ENCODE measurements at regions not wholly inside any gene's neighbourhood (a gene's known extent, or its start where the extent isn't known, plus 50 kb on each side); places are given as distances from the start of the nearest gene placed in this dataset.

- no peaks in the 10 kb centered on the region for H3K36me3 ChIP-seq (ENCODE audit: insufficient read depth)
- H3K4me2 ChIP-seq = no peak overlapping the region
- no peaks in the 10 kb centered on the region for H3K79me2 ChIP-seq (ENCODE audit: insufficient read depth, low read depth)
- H3K27ac ChIP-seq = no peak overlapping the region
- H3K9ac ChIP-seq = no peak overlapping the region
- no peaks in the 10 kb centered on the region for H3K4me1 ChIP-seq (ENCODE audit: low read depth, poor library complexity, severe bottlenecking)
- no peaks in the 10 kb centered on the region for H3K27me3 ChIP-seq (ENCODE audit: insufficient read depth, low read depth)
- TF ChIP-seq CTCF (conservative IDR thresholded peaks at IDR 0.05; ENCODE audit: low read depth, low read length) = no peak
- no peak overlapping the region for H3K4me3 ChIP-seq (IDR thresholded peaks at IDR 0.05; ENCODE audit: insufficient read depth, low read depth, low read length)
- H4K20me1 ChIP-seq (ENCODE audit: insufficient read depth) = no peaks in the 10 kb centered on the region
- no peak overlapping the region for H2AFZ ChIP-seq (ENCODE audit: low read depth)
These were observed 87.3 kb downstream of the TMEM100 start for GRCh38 chr17:55635253-55635914.

DNA sequence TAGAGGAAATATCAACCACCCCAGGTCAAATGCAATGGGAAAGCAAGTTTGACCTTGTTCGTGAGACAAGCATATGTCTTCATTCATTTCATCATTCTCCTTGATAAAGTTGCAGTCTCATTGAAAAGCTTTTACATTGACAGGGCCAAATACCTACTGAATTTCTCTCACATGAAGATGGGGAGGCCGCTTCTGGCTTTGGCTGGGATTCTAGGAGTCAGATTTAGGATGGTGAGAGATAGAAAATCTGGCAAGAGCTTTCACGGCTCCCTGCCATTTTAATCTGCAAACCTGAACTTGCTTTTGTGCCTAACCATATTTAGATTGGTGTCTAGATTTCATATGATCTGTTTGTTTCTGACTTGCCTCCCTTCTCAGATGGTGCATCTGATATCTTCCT lies 88.0 kb downstream of the TMEM100 start:
- Histone ChIP-seq H3K9ac (no peak overlapping the region), H3K79me2 (ENCODE audit: insufficient read depth, low read depth) (no peaks in the 10 kb centered on the region), H3K4me3 (IDR thresholded peaks at IDR 0.05; ENCODE audit: insufficient read depth, low read depth, low read length) (no peak overlapping the region), H3K27ac (no peak overlapping the region), H2AFZ (ENCODE audit: low read depth) (no peak overlapping the region), H3K27me3 (ENCODE audit: insufficient read depth, low read depth) (no peaks in the 10 kb centered on the region), H4K20me1 (ENCODE audit: insufficient read depth) (no peaks in the 10 kb centered on the region), H3K36me3 (ENCODE audit: insufficient read depth) (no peaks in the 10 kb centered on the region), H3K4me1 (ENCODE audit: low read depth, poor library complexity, severe bottlenecking) (no peaks in the 10 kb centered on the region), H3K4me2 (no peak overlapping the region)
- TF ChIP-seq CTCF (conservative IDR thresholded peaks at IDR 0.05; ENCODE audit: low read depth, low read length) = no peak

DNA sequence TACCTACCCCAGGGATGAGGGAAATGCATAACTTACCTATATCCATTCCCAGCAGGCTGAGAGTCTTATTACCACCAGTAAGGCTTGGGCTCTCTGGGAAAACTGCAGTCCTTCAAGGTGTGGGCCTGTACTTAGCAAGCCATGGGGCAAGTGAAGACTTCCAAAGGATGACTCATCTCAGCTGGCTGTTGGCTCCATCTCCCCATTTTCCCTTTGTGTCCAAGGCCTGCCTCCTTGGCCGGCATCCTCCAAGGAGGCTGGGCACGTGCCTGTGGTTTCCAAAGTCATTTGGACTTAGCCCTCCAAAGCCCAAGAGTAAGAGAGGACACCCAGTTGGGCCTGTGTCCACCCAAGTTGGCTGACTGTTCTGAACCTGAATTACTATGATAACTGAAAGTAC lies 89.8 kb downstream of the TMEM100 start:
- Histone ChIP-seq H3K4me3 (IDR thresholded peaks at IDR 0.05; ENCODE audit: insufficient read depth, low read depth, low read length) (no peak overlapping the region), H4K20me1 (ENCODE audit: insufficient read depth) (no peaks in the 10 kb centered on the region), H3K36me3 (ENCODE audit: insufficient read depth) (no peaks in the 10 kb centered on the region), H3K27me3 (ENCODE audit: insufficient read depth, low read depth) (no peaks in the 10 kb centered on the region), H3K4me2 (no peak overlapping the region), H3K79me2 (ENCODE audit: insufficient read depth, low read depth) (no peaks in the 10 kb centered on the region), H3K27ac (no peak overlapping the region), H2AFZ (ENCODE audit: low read depth) (no peak overlapping the region), H3K4me1 (ENCODE audit: low read depth, poor library complexity, severe bottlenecking) (no peaks in the 10 kb centered on the region), H3K9ac (no peak overlapping the region)
- TF ChIP-seq CTCF (conservative IDR thresholded peaks at IDR 0.05; ENCODE audit: low read depth, low read length) = no peak

- Histone ChIP-seq H3K4me1 (ENCODE audit: low read depth, poor library complexity, severe bottlenecking) (no peaks in the 10 kb centered on the region), H3K4me3 (IDR thresholded peaks at IDR 0.05; ENCODE audit: insufficient read depth, low read depth, low read length) (no peak overlapping the region), H3K4me2 (no peak overlapping the region), H3K36me3 (ENCODE audit: insufficient read depth) (no peaks in the 10 kb centered on the region), H2AFZ (ENCODE audit: low read depth) (no peak overlapping the region), H4K20me1 (ENCODE audit: insufficient read depth) (no peaks in the 10 kb centered on the region), H3K27ac (no peak overlapping the region), H3K27me3 (ENCODE audit: insufficient read depth, low read depth) (no peaks in the 10 kb centered on the region), H3K9ac (no peak overlapping the region), H3K79me2 (ENCODE audit: insufficient read depth, low read depth) (no peaks in the 10 kb centered on the region)
- no peak for TF ChIP-seq CTCF (conservative IDR thresholded peaks at IDR 0.05; ENCODE audit: low read depth, low read length)
These were observed 90.4 kb downstream of the TMEM100 start for GRCh38 chr17:55632236-55632635.
